BJ (cell line): ENCODE measurements at regions not wholly inside any gene's neighbourhood (a gene's known extent, or its start where the extent isn't known, plus 50 kb on each side); places are given as distances from the start of the nearest gene placed in this dataset.

Source experiments
- CTCF ChIA-PET: fragments of 350-600 bp; formaldehyde crosslinking; extraction: SDS; loops from one replicate; lab custom pipeline; 2021; ENCODE audit warnings: antibody characterized with exemption, inconsistent platforms; lab: Yijun Ruan, JAX
- POLR2A ChIA-PET: fragments of 300-600 bp; sonication (Branson Sonifier 250); formaldehyde crosslinking; extraction: SDS; loops from one replicate; lab custom pipeline; 2021; ENCODE audit warnings: antibody characterized with exemption; lab: Charles Lee
- DNase-seq: peaks from one replicate; pipeline ENCODE4 v3.0.0-alpha.2; 2011; ENCODE audit warnings: low read depth
- H3K27me3 ChIP-seq: 2 replicates; pipeline ENCODE4 v1.6.0; 2011; ENCODE audit warnings: low read length; ENCODE audit not compliant: control insufficient read depth, insufficient read depth
- H3K36me3 ChIP-seq: 2 replicates; pipeline ENCODE4 v1.5.1; 2011; ENCODE audit warnings: low read length; ENCODE audit not compliant: control insufficient read depth, insufficient read depth
- H3K4me3 ChIP-seq: 2 replicates; pipeline ENCODE4 v1.5.1; 2011; ENCODE audit warnings: low read depth, mild to moderate bottlenecking, control low read depth, low read length
- TF ChIP-seq, protein P1 (sequence below): IDR thresholded peaks from 2 replicates; pipeline ENCODE4 v1.5.1; 2011; ENCODE audit warnings: low read depth, mild to moderate bottlenecking, control low read depth, inconsistent platforms, low read length, moderate library complexity; ENCODE audit not compliant: insufficient read depth

DNA sequence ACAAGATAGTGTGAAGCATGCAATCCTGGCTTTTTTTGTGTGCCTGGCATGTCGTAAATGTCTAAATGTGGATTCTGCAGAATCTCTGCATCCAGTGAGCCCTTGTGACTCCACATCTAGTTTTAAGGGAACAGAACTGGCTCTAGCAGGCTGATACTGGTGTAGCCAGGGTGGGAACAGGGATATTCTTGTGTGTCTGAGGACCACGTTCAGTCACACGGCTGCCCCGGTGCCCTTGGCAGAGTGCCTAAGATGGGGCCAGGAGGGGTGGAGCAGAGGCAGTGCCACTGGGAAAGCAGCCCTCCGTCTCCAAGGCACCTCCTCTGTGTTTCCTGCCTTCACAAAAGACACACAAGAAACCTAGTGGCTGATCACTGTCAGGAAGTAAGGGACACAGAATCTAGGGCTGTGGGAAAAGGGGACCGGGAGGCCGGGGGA lies 91.5 kb upstream of the PARD3B start:
- TF ChIP-seq, protein P1, sequence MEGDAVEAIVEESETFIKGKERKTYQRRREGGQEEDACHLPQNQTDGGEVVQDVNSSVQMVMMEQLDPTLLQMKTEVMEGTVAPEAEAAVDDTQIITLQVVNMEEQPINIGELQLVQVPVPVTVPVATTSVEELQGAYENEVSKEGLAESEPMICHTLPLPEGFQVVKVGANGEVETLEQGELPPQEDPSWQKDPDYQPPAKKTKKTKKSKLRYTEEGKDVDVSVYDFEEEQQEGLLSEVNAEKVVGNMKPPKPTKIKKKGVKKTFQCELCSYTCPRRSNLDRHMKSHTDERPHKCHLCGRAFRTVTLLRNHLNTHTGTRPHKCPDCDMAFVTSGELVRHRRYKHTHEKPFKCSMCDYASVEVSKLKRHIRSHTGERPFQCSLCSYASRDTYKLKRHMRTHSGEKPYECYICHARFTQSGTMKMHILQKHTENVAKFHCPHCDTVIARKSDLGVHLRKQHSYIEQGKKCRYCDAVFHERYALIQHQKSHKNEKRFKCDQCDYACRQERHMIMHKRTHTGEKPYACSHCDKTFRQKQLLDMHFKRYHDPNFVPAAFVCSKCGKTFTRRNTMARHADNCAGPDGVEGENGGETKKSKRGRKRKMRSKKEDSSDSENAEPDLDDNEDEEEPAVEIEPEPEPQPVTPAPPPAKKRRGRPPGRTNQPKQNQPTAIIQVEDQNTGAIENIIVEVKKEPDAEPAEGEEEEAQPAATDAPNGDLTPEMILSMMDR, result no peak
- no peak overlapping the region for H3K4me3 ChIP-seq
- CTCF ChIA-PET, result interaction anchor here (0.9 kb wide), 1 partner anchor 15 kb away, joined by 3 read pairs; no protein-coding TSS in a partner anchor
- H3K36me3 ChIP-seq, result no peaks in the 10 kb centered on the region
- DNase-seq, result no peak
- H3K27me3 ChIP-seq, result no peaks in the 10 kb centered on the region
- POLR2A ChIA-PET, result no interaction called here

DNA sequence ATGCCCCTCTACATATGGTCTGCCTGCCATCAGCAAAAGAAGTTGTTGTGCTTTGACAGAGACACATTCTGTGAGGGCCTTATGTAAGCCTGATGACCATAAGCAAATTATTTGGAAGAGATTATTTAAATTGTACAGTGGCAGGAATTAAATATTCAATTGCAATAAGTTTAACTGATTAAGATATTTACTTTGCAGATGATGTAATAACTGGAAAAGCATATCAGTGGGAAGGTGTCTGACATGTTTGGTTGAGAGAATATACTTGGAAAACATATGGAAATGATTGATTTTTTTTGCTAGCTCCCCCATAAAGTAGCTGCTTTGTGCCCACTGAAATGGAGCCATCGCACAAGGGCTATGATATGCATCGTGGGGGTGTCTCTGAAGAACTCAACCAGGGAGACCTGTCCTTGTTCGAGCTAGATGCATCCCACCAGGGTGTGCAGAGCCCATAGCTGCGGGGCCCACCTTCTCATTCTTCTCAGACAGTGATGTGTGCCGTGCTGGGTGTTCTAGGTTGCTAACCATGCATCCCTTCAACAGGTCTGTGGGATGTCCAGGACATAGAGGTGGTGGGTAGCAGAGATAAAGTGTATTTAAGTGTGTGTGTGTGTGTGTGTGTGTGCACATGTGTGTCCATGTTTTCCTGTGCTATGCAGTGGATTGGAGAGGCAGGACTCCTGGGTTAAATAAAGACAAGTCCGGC lies 90.4 kb upstream of the PARD3B start:
- ChIA-PET POLR2A (no interaction called here), CTCF (interaction anchor here (0.9 kb wide), 1 partner anchor 14 kb away, joined by 3 read pairs; no protein-coding TSS in a partner anchor)
- no peaks in the 10 kb centered on the region for H3K27me3 ChIP-seq
- DNase-seq, result no peak
- no peak overlapping the region for H3K4me3 ChIP-seq
- TF ChIP-seq, protein P1, result no peak
- H3K36me3 ChIP-seq, result no peaks in the 10 kb centered on the region

DNA sequence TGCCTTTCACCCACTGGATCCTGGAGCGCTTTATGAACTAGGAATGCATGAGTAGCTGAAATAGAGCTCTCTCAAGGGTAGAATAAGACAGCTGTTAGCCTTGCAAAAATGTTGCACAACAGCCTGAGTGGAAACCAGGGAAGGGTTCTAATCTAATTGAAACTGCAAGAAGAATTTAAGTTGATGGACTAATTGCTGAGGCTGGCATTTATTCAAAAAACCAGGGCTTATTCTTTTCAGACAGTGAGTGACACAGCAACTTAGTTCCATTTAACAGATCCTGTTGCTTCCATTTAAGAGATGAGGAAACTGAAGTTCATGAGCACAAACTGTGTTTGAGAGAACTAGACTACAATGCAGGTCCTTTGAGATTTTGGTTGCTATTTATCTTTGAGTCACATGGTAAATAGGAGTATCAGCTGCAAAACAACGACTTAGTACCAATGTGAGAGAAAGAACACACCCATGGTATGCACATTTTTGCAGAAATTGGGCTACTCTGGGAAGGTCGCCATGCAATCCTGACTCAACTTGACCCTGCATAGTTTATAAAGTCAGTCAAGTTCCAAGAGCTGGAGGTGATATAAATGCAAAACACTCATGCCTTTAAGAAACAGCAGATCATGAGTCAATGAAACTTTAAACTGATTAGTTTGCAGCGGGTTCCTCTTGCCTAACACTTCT lies 76.4 kb upstream of the PARD3B start:
- CTCF ChIA-PET, result interaction anchor here (0.7 to 2.0 kb wide), 5 partner anchors 10 to 181 kb away, joined by 3 to 6 read pairs (median 3); no protein-coding TSS in a partner anchor
- POLR2A ChIA-PET, result interaction anchor here (0.5 to 1.4 kb wide), 3 partner anchors 11 to 281 kb away, joined by 3 to 6 read pairs (median 3); no protein-coding TSS in a partner anchor

DNA sequence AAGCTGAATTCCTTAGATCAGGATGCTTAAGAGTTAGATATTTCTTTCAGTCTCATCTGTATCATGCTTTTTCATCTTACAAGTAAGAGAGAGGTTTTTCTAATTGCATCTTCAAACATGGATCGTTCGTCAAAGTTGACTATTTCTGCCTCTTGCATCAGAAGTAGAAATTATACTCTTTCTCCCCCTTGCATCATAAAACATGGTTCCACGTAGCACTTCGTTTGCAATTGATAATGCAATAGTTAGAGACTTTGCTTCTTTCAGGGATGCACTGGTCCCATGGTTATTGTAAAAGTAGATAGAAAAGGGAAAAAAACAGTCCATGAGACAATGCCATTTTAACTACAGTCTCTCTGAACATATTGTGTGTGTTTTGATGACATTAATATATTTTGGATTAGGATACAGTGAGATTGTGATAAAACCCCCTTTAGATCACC lies 75.1 kb upstream of the PARD3B start:
- POLR2A ChIA-PET, result no interaction called here

More for the DNA sequence above, 76.4 kb upstream of the PARD3B start:
- Histone ChIP-seq H3K4me3 (no peak overlapping the region), H3K27me3 (no peaks in the 10 kb centered on the region), H3K36me3 (no peaks in the 10 kb centered on the region)
- peak; percentile 99 for DNase-seq
- TF ChIP-seq, protein P1, result no peak

More for the DNA sequence above, 75.1 kb upstream of the PARD3B start:
- Histone ChIP-seq H3K4me3 (no peak overlapping the region), H3K27me3 (no peaks in the 10 kb centered on the region), H3K36me3 (no peaks in the 10 kb centered on the region)
- CTCF ChIA-PET, result interaction anchor here (0.6 to 1.4 kb wide), 3 partner anchors 9 to 1294 kb away, joined by 3 to 6 read pairs (median 3); no protein-coding TSS in a partner anchor
- DNase-seq, result no peak
- TF ChIP-seq, protein P1, result no peak
